Thyroid gland (tissue), 4 donors: ENCODE measurements at regions not wholly inside any gene's neighbourhood (a gene's known extent, or its start where the extent isn't known, plus 50 kb on each side); places are given as distances from the start of the nearest gene placed in this dataset.
"Not testable (repeated sequence)": the region's sequence is repeated elsewhere in the genome, so short reads cannot be mapped to it uniquely, and the experiment has no call there.

Experiments
- DNase-seq, 2 donors: peaks; one replicate each; pipeline ENCODE4 v3.0.0-alpha.2; 2019
- H3K27ac ChIP-seq, 3 donors: fragments of 200-600 bp; sonication (generic); 1 replicate in 2 of 3; 2 replicates in 1 of 3; pipeline ENCODE4 v1.5.1; 2016 to 2019; ENCODE audit warnings: mild to moderate bottlenecking in 1 of 3, moderate library complexity in 1 of 3
- H3K27me3 ChIP-seq: fragments of 200-600 bp; sonication (generic); one replicate; pipeline ENCODE4 v1.5.1; 2019
- H3K36me3 ChIP-seq, 2 donors: fragments of 200-600 bp; sonication (generic); one replicate each; pipeline ENCODE4 v1.5.1; 2016 to 2019
- H3K4me1 ChIP-seq, 2 donors: fragments of 200-600 bp; sonication (generic); one replicate each; pipeline ENCODE4 v1.5.1; 2017 to 2019
- H3K4me3 ChIP-seq, 3 donors: fragments of 200-600 bp; sonication (generic); replicated peaks in 1 of 3; 1 replicate in 2 of 3; 2 replicates in 1 of 3; pipeline ENCODE4 v1.5.1; 2016; ENCODE audit warnings: mild to moderate bottlenecking in 1 of 3
- H3K9me3 ChIP-seq: fragments of 200-600 bp; sonication (generic); one replicate; pipeline ENCODE4 v1.5.1; 2017
- POLR2A ChIP-seq, 2 donors: fragments of 450-650 bp; IDR thresholded peaks; one replicate each; pipeline ENCODE4 v1.6.1; 2017; ENCODE audit warnings: antibody characterized with exemption in 2 of 2, mild to moderate bottlenecking in 2 of 2, moderate library complexity in 1 of 2
- WGBS, 2 donors: methylation state at CpG; one replicate each; pipeline ENCODE4 v1.1.5; 2017; 5-methylcytosine and 5-hydroxymethylcytosine counted together
- intact Hi-C: fragments of 100-400 bp; cut with DNase I; formaldehyde crosslinking; loops from one replicate; pipeline ENCODE4 v1.15.1; 2023
- TF ChIP-seq, protein P1 (sequence below), 6 experiments: fragments of 200-600 bp in 3 of 6; fragments of 450-650 bp in 3 of 6; sonication (generic) in 3 of 6; IDR thresholded peaks; one replicate each; pipeline ENCODE4 v1.5.1; 2016 to 2019; ENCODE audit warnings: antibody characterized with exemption in 6 of 6, mild to moderate bottlenecking in 2 of 6, inconsistent platforms in 1 of 6, moderate library complexity in 1 of 6

DNA sequence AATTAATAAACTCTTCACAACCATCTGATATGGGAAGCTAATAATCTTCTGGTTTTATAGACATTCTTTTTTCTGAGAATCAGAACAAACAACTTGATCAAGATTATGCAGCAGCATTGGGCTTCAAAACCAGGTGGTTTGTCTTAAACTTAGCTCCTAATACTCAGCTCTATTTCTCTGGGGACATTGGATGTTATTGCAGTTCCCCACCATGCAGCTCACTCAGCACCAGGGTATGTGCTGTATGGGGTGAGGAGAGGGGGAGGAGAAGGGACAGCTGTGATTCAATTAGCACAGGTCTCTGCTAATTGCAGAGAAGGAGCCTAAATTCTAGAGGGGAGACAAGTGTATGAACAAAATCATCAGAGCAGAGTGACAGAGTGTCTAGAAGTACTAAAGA, 210.7 kb upstream of the TNC start:
- no peak for DNase-seq
- no peaks in the 10 kb centered on the region for H3K4me1 ChIP-seq
- intact Hi-C loops = no loop called here
- H3K27me3 ChIP-seq = no peaks in the 10 kb centered on the region
- H3K27ac ChIP-seq = no peak overlapping the region
- H3K36me3 ChIP-seq = no peaks in the 10 kb centered on the region
- no peaks in the 10 kb centered on the region for H3K9me3 ChIP-seq
- no peak for TF ChIP-seq POLR2A (IDR thresholded peaks at IDR 0.05)
- TF ChIP-seq, protein P1, sequence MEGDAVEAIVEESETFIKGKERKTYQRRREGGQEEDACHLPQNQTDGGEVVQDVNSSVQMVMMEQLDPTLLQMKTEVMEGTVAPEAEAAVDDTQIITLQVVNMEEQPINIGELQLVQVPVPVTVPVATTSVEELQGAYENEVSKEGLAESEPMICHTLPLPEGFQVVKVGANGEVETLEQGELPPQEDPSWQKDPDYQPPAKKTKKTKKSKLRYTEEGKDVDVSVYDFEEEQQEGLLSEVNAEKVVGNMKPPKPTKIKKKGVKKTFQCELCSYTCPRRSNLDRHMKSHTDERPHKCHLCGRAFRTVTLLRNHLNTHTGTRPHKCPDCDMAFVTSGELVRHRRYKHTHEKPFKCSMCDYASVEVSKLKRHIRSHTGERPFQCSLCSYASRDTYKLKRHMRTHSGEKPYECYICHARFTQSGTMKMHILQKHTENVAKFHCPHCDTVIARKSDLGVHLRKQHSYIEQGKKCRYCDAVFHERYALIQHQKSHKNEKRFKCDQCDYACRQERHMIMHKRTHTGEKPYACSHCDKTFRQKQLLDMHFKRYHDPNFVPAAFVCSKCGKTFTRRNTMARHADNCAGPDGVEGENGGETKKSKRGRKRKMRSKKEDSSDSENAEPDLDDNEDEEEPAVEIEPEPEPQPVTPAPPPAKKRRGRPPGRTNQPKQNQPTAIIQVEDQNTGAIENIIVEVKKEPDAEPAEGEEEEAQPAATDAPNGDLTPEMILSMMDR (IDR thresholded peaks at IDR 0.05) = no peak
- no peak overlapping the region for H3K4me3 ChIP-seq

DNA sequence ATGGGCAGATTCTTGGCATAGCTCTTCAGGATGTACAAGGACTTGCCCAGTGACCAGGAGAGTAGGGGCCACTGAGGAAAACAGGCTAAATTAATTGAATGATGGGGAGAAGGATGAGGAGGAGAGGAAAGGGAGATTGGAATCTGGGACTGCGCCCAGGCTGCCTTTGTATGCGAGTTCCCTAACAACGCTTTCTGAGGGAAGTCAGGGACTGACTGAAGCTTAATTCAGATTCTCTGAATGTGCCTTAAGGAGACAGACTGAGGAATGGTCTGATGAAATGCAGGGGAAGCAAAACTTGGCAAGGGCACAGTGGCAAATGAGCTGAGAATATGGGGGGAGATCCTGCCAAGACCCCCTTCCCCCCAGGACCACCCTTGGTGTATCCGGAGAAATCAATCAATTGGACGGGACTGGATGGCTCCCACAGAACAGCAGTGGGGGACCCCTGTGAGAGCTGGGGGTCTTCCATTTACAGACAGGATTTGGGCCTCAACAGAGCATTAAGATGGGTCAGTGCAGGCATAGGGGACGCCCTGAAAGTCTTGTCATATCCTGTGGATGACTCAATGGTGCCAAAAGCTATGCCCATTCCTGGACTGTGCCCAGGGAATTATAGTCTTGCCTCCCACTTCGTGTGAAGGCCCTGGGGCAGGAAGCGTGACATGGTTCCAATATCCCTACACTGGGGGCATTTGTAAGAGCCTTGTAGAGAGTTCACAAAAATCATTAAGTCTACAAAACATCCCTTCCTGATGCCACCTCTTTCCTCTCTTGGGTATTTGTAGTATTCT, 215.5 kb upstream of the TNC start:
- WGBS, 2 donors = 86% methylated on average over 8 of the region's 8 CpGs
- no peak overlapping the region for H3K4me3 ChIP-seq
- TF ChIP-seq POLR2A (IDR thresholded peaks at IDR 0.05) = no peak
- TF ChIP-seq, protein P1 (IDR thresholded peaks at IDR 0.05) = no peak
- H3K27ac ChIP-seq = no peak overlapping the region
- no peaks in the 10 kb centered on the region for H3K27me3 ChIP-seq
- intact Hi-C loops = no loop called here
- no peaks in the 10 kb centered on the region for H3K4me1 ChIP-seq
- DNase-seq = no peak
- no peaks in the 10 kb centered on the region for H3K36me3 ChIP-seq
- H3K9me3 ChIP-seq = no peaks in the 10 kb centered on the region

- Histone ChIP-seq H3K4me1 (no peaks in the 10 kb centered on the region), H3K27me3 (no peaks in the 10 kb centered on the region), H3K9me3 (no peaks in the 10 kb centered on the region), H3K4me3 (no peak overlapping the region), H3K36me3 (no peaks in the 10 kb centered on the region), H3K27ac (no peak overlapping the region)
- intact Hi-C loops = no loop called here
- DNase-seq = no peak
- no peak for TF ChIP-seq POLR2A (IDR thresholded peaks at IDR 0.05)
- TF ChIP-seq, protein P1 (IDR thresholded peaks at IDR 0.05) = no peak
- WGBS, 2 donors = 85 to 92% methylated on average over 5 of the region's 5 CpGs
These were observed 217.5 kb upstream of the TNC start for GRCh38 chr9:115335439-115335838.

DNA sequence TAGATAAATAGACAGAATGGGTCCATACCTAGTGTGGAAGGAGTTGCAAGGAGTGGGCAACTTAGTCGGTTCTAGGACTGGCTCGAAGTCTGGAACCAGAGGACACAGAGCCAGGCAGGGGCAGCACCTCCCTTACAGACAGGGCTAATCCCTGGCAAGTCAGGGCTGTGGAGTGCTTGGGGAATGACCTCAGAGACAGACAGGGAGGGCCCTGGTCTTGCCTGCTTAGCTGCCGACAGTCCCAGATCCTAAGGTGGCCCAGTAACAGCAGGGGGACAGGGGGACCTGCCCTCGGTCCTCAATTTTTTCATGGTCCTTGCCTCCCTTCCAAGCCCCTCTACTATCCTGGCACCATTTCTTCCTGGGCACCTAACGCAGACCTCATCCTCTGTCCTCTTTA, 222.4 kb upstream of the TNC start:
- no peaks in the 10 kb centered on the region for H3K27me3 ChIP-seq
- no peak overlapping the region for H3K27ac ChIP-seq
- no peak for DNase-seq
- 81 to 87% methylated on average over 5 of the region's 5 CpGs for WGBS, 2 donors
- TF ChIP-seq POLR2A (IDR thresholded peaks at IDR 0.05) = no peak
- TF ChIP-seq, protein P1 (IDR thresholded peaks at IDR 0.05) = no peak
- no peaks in the 10 kb centered on the region for H3K9me3 ChIP-seq
- H3K4me3 ChIP-seq = no peak overlapping the region
- intact Hi-C loops = no loop called here
- H3K36me3 ChIP-seq = no peaks in the 10 kb centered on the region
- H3K4me1 ChIP-seq = no peaks in the 10 kb centered on the region

DNA sequence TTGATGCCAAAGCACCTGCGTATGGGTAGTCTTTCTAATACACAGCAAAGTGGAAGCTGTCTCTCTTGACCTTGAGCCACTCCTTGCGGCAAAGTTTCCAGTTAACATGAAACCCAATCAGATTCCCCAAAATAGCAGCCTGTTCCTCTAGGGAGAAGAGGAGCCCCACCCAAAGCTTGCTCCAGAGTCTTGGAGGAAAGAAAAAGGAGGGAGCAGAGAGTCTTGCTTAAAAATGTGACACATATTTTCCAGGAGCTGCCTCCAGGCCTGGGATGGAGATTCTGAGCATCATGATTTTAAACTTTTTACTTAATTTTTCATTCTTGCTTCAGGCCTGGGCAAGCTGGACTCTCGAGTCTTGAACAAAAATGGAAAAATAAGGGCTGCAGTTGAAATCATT, 223.5 kb upstream of the TNC start:
- Histone ChIP-seq H3K27me3 (no peaks in the 10 kb centered on the region), H3K36me3 (no peaks in the 10 kb centered on the region), H3K9me3 (no peaks in the 10 kb centered on the region), H3K27ac (no peak overlapping the region), H3K4me3 (no peak overlapping the region), H3K4me1 (no peaks in the 10 kb centered on the region)
- WGBS, 2 donors = 64 to 65% methylated on average over 3 of the region's 3 CpGs
- TF ChIP-seq, protein P1 (IDR thresholded peaks at IDR 0.05) = no peak
- no peak for TF ChIP-seq POLR2A (IDR thresholded peaks at IDR 0.05)
- intact Hi-C loops = no loop called here
- DNase-seq = peak in 1 of 2 donors; percentile 1

- WGBS, 2 donors = 83 to 100% methylated on average over 1 to 2 of the region's 2 CpGs
- H3K36me3 ChIP-seq, H3K4me1 ChIP-seq, H3K9me3 ChIP-seq, DNase-seq, H3K27me3 ChIP-seq, H3K4me3 ChIP-seq, intact Hi-C loops, H3K27ac ChIP-seq: not testable (repeated sequence)
These were observed 229.8 kb upstream of the TNC start for GRCh38 chr9:115347776-115348175.

DNA sequence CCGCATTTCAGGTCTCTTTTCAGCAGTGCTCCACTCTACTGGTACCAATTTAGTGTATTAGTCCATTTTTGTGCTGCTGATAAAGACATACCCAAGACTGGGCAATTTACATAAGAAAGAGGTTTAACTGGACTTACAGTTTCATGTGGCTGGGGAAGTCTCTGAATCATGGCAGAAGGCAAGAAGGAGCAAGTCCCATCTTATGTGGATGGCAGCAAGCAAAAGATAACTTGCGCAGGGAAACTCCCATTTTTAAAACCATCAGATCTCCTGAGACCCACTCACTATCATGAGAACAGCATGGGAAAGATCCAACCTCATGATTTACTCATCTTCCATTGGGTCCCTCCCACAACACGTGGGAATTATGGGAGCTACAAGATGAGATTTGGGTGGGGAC, 231.0 kb upstream of the TNC start:
- intact Hi-C loops = not testable (repeated sequence)

More for the DNA sequence above, 231.0 kb upstream of the TNC start:
- not testable (repeated sequence) for H3K27ac ChIP-seq, H3K4me3 ChIP-seq, H3K36me3 ChIP-seq, H3K27me3 ChIP-seq, H3K4me1 ChIP-seq, DNase-seq, H3K9me3 ChIP-seq
- WGBS, 2 donors = 83% methylated on average over 3 of the region's 3 CpGs
